Tibial nerve (tissue), 4 donors: ENCODE measurements at regions not wholly inside any gene's neighbourhood (a gene's known extent, or its start where the extent isn't known, plus 50 kb on each side); places are given as distances from the start of the nearest gene placed in this dataset.
"Not testable (repeated sequence)": the region's sequence is repeated elsewhere in the genome, so short reads cannot be mapped to it uniquely, and the experiment has no call there.

Source experiments
- DNase-seq, 2 donors: peaks; one replicate each; pipeline ENCODE4 v3.0.0-alpha.2; 2019; ENCODE audit warnings: low spot score in 2 of 2
- H3K27ac ChIP-seq, 4 donors: fragments of 200-600 bp; sonication (generic) in 3 of 4; one replicate each; pipeline ENCODE4 v1.5.1; 2017 to 2019; ENCODE audit warnings: mild to moderate bottlenecking in 1 of 4
- H3K27me3 ChIP-seq, 2 donors: fragments of 200-600 bp; sonication (generic) in 1 of 2; one replicate each; pipeline versions ENCODE4 v1.5.1 to v1.6.0; 2017 to 2019
- H3K36me3 ChIP-seq, 3 donors: fragments of 200-600 bp; sonication (generic); one replicate each; pipeline ENCODE4 v1.5.1; 2018 to 2019
- H3K4me1 ChIP-seq, 4 donors: fragments of 200-600 bp; sonication (generic) in 3 of 4; one replicate each; pipeline ENCODE4 v1.5.1; 2017 to 2019
- H3K4me3 ChIP-seq, 4 donors: fragments of 200-600 bp; sonication (generic) in 3 of 4; one replicate each; pipeline ENCODE4 v1.5.1; 2017 to 2019; ENCODE audit warnings: mild to moderate bottlenecking in 1 of 4, moderate library complexity in 1 of 4
- H3K9me3 ChIP-seq, 4 donors: fragments of 200-600 bp; sonication (generic) in 3 of 4; one replicate each; pipeline ENCODE4 v1.5.1; 2017 to 2019
- CTCF ChIP-seq, 5 experiments: fragments of 200-600 bp in 3 of 5; fragments of 450-650 bp in 2 of 5; sonication (generic) in 3 of 5; IDR thresholded peaks; one replicate each; pipeline ENCODE4 v1.5.1; 2016 to 2019; ENCODE audit warnings: antibody characterized with exemption in 5 of 5, mild to moderate bottlenecking in 3 of 5, moderate library complexity in 2 of 5
- EP300 ChIP-seq, 2 donors: sonication (generic); formaldehyde crosslinking; IDR thresholded peaks; one replicate each; pipeline ENCODE4 v1.6.1; 2017; ENCODE audit warnings: antibody characterized with exemption in 2 of 2, mild to moderate bottlenecking in 1 of 2
- POLR2A ChIP-seq, 2 donors: fragments of 450-650 bp; IDR thresholded peaks; one replicate each; pipeline ENCODE4 v1.6.1; 2017; ENCODE audit warnings: antibody characterized with exemption in 2 of 2, mild to moderate bottlenecking in 2 of 2, moderate library complexity in 2 of 2
- WGBS, 2 donors: methylation state at CpG; one replicate each; pipeline ENCODE4 v1.1.5; 2018; 5-methylcytosine and 5-hydroxymethylcytosine counted together

GRCh38 chrX:120731386-120731785 is 101.5 kb upstream of the C1GALT1C1 start:
- 63 to 81% methylated on average over 4 of the region's 4 CpGs for WGBS, 2 donors
- H3K9me3 ChIP-seq = no peaks in the 10 kb centered on the region
- no peak overlapping the region for H3K4me3 ChIP-seq
- no peaks in the 10 kb centered on the region for H3K36me3 ChIP-seq
- H3K27me3 ChIP-seq = no peaks in the 10 kb centered on the region
- H3K27ac ChIP-seq = no peak overlapping the region
- no peak for DNase-seq
- TF ChIP-seq POLR2A (IDR thresholded peaks at IDR 0.05) = no peak
- TF ChIP-seq CTCF (IDR thresholded peaks at IDR 0.05) = no peak
- no peak for TF ChIP-seq EP300 (IDR thresholded peaks at IDR 0.05)
- H3K4me1 ChIP-seq = peaks cover 0 to 4% (median 0%) of the 10 kb centered on the region in 4 donors

- DNase-seq, H3K27ac ChIP-seq, H3K4me3 ChIP-seq, H3K36me3 ChIP-seq, H3K4me1 ChIP-seq, H3K27me3 ChIP-seq, H3K9me3 ChIP-seq: not testable (repeated sequence)
- WGBS, 2 donors = 85 to 91% methylated on average over 7 of the region's 7 CpGs
These were observed 99.8 kb upstream of the C1GALT1C1 start for GRCh38 chrX:120729506-120730255.

GRCh38 chrX:120727911-120728310 is 98.1 kb upstream of the C1GALT1C1 start:
- TF ChIP-seq POLR2A (IDR thresholded peaks at IDR 0.05) = no peak
- no peak for TF ChIP-seq EP300 (IDR thresholded peaks at IDR 0.05)
- TF ChIP-seq CTCF (IDR thresholded peaks at IDR 0.05) = no peak
- H3K27me3 ChIP-seq = no peaks in the 10 kb centered on the region
- H3K36me3 ChIP-seq = no peaks in the 10 kb centered on the region
- H3K4me3 ChIP-seq = no peak overlapping the region
- H3K4me1 ChIP-seq = peaks cover 0 to 4% (median 0%) of the 10 kb centered on the region in 4 donors
- H3K27ac ChIP-seq = no peak overlapping the region
- DNase-seq = no peak
- no peaks in the 10 kb centered on the region for H3K9me3 ChIP-seq

- TF ChIP-seq EP300 (IDR thresholded peaks at IDR 0.05) = no peak
- Histone ChIP-seq H3K27ac (no peak overlapping the region), H3K36me3 (no peaks in the 10 kb centered on the region), H3K9me3 (no peaks in the 10 kb centered on the region), H3K4me1 (peaks cover 0 to 4% (median 0%) of the 10 kb centered on the region in 4 donors), H3K4me3 (no peak overlapping the region), H3K27me3 (no peaks in the 10 kb centered on the region)
- no peak for DNase-seq
- WGBS, 2 donors = 35 to 44% methylated on average over 2 of the region's 2 CpGs
These were observed 97.6 kb upstream of the C1GALT1C1 start for GRCh38 chrX:120727452-120727851.

- WGBS, 2 donors = 58 to 78% methylated on average over 2 of the region's 2 CpGs
These were observed 96.4 kb upstream of the C1GALT1C1 start for GRCh38 chrX:120726294-120726693.

More at GRCh38 chrX:120726294-120726693, 96.4 kb upstream of the C1GALT1C1 start:
- peaks cover 0 to 4% (median 0%) of the 10 kb centered on the region in 4 donors for H3K4me1 ChIP-seq
- no peaks in the 10 kb centered on the region for H3K27me3 ChIP-seq
- DNase-seq = no peak
- no peaks in the 10 kb centered on the region for H3K9me3 ChIP-seq
- no peak overlapping the region for H3K4me3 ChIP-seq
- no peaks in the 10 kb centered on the region for H3K36me3 ChIP-seq
- H3K27ac ChIP-seq = no peak overlapping the region
- no peak for TF ChIP-seq EP300 (IDR thresholded peaks at IDR 0.05)
- TF ChIP-seq POLR2A (IDR thresholded peaks at IDR 0.05) = no peak
- no peak for TF ChIP-seq CTCF (IDR thresholded peaks at IDR 0.05)
